NCI-H226 (cell line): ENCODE measurements at regions not wholly inside any gene's neighbourhood (a gene's known extent, or its start where the extent isn't known, plus 50 kb on each side); places are given as distances from the start of the nearest gene placed in this dataset.

Experiments
- DNase-seq: peaks from one replicate; pipeline ENCODE4 v3.0.0-alpha.2; 2015

DNA sequence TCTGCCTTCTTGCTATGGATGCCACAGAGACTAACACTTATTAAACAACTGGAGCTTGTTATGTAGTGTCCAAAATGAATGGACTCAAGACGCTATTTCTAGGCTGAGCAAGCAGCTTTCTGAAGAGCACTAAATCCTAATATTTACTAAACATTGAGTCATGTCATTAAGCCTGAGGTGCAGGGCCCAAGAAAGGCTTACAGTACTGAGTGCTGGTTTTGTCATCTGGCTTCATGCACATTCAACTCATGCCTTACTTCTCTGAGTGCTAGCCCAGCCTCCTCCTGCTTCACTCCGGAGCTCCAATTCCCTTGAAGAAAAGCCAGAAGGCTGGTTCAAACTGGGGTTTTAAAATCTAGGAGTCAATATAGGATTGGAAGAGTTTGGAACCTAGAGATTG lies 363.3 kb upstream of the CDH5 start:
- DNase-seq = no peak

DNA sequence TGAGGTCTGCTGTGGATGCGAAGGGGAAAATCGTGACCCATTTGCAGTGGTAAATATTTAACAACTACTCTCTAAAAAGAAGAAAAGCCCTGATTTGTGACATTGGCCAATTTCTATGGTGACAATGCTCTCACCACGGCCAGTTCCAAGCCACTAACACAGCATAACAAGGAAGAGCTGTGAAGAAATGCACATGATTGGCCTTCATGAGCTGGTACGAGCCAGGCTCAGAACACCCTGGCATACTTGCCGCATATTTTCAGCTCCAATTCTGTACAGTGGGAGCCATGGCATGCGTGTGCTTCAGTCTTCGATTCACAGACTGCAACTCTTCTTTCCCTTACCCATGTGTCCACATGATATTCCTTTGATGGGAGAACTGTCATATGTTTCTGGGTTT lies 363.9 kb upstream of the CDH5 start:
- DNase-seq = no peak

DNA sequence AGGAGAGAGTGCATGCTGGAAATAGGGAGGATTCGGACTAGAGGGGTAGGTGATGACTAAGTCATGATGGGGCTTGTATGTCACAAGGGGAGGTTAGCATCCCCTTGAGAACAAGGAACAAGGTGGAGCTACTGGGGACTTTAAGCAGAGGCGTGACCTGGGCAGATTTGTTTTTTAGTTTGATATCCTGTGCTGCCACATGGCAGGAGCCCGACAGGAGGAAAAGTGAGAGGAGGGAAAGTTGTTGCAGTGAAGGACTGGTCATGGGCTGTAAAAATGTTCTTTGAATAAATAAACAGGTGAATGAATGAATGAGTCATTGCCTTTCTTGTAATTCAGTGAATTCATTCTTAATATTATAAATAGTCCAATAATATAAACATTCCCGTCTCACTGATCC lies 365.1 kb upstream of the CDH5 start:
- DNase-seq = no peak

DNA sequence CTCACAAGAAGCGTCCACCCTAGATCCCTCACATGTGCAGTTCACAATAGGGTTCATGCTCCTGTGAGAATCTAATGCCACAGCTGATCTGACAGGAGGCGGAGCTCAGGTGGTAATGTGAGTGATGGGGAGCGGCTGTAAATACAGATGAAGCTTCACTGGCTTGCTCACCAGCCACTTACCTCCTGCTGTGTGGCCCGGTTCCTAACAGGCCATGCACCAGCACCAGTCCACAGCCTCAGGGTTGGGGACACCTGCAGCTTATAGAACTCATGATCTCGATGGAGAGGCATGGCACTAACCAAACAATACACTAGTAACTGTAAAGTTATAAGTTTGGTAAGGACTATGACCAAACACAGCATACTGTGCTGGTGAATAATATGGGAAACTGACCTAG lies 368.0 kb upstream of the CDH5 start:
- DNase-seq = no peak

DNA sequence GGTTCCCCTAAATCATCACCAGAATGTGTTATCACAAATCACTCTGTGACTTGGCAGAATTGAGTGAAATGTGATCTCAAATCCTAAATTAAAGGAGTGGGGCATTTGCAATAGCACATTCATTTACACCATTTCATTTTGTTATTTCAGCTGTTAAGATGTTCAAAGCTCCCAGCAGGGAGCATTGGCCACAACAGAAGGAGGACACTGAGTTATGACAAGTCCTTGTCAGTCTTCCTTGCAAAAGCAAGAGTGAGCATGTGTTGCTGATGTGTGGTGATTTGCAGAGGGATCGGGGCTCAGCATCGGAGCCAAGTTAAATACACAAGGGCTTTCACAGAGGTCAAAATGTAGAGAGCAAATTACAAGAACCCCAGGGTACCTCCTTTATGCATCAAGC lies 372.2 kb upstream of the CDH5 start:
- no peak for DNase-seq

DNA sequence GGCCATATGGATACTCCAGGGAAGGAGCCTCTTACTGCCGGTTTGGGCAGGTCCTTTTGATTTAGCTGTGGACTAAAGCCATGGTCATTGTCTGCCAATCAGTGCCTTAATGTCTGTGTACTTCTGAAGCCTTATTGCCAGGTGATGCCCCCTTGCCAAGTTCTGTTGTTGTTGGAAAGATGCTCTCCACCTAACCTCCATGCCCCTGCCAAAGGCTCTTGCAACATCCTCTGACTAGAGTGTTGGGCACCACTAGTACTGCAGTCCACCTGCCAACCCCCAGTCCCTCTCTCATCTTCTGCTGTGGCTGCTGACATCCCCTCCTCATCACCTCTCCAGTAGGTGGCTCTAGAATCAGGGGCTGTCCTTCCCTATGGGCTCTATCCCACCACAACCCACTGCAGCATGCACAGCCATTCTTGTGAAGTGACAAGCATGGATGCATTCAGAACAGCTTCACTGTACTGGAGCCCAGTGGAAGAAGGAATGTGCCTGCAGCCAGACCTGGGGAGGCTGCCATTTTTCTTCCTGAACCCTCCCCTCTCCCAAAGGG lies 375.3 kb upstream of the CDH5 start:
- DNase-seq = no peak

DNA sequence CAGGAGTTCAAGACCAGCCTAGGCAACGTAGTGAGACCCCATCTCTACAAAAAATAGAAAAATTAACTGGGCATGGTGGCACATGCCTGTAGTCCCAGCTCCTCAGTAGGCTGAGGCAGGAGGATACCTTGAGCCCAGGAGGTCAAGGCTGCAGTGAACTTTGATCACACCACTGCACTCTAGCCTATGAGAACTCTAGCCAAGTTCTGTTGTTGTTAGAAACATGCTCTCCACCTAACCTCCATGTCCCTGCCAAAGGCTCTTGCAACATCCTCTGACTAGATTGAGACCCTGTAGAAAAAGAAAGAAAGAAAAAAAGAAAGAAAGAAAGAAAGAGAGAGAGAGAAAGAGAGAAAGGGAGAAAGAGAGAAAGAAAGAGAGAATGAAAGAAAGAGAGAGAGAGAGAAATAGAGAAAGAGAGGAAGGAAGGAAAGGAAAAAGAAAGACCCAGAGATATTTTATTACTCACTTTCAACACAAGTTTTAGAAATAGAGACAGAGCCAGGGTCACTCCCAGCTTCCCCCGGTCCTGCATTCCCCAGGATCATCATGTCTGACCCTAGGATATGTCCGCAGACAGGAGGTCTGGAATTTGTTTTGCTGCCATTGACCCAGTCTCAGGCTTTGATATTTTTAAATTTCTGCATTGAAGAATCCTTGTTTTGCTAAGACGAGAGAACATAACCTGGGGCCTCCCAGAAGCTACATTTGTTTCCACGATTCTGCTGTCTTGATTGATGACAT lies 376.5 kb upstream of the CDH5 start:
- no peak for DNase-seq

DNA sequence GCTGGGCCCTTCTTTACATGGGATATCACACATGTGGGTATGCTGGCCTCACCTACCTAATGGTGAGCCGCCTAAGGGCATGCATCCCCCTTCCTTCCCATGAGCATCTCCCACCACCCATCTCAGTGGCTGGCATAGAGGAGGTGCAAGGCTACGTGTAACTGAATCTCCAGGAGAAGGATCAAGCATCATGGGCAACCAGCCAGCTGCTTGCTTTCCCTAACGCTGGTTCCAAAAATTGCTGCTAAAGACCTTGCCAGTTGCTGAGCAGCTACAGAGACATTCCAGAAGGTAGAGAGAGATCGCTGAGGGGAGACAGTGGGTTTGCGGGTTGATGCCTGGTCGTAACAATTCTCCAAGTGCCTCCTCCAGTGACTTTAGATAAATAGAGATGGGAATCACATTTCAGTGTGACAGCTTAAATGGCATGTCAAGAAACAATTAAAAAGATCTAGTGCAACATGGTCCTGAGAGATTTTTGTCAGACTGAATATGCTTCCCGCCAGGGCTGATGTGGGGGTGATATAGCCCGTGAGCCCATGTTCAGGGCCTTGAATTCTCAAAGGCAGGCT lies 378.4 kb upstream of the CDH5 start:
- DNase-seq = no peak

DNA sequence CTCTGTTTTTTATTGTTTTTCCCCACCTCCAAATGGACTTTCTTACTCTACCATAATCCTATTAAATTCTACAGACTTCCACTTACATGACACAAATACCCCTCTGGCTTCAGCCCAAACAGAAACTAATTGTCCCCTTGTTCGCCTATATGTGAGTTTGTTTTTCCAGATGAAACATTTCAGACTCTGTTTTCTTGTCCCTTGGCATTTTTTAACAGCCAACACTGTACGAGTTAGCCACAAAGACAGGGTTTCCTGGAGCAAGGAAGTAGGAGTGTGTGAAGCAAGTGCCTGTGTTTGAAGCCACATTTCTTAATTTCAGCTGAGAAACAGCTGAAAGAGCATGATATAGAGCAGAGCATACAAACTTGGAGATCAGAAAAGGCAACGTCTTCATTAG lies 382.2 kb upstream of the CDH5 start:
- DNase-seq = no peak

DNA sequence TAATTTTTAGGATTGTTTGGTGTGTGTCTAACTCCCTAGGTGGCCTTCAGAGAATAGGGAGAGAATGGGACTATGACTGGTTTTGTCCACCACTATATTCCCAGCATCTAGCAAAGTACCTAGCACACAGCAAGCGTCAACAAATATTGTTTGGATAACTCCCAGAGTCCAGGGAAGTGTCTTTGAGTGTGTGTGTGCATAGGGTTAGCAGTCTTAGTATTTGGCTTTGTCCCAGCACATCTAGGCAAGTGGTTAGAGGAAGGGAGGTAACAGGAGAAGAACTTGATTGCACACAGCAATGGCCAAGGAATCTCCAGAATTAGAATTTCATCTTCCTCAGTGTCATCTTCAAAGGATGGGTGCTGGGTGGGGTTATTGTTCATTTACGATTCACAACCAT lies 385.4 kb upstream of the CDH5 start:
- DNase-seq = no peak

DNA sequence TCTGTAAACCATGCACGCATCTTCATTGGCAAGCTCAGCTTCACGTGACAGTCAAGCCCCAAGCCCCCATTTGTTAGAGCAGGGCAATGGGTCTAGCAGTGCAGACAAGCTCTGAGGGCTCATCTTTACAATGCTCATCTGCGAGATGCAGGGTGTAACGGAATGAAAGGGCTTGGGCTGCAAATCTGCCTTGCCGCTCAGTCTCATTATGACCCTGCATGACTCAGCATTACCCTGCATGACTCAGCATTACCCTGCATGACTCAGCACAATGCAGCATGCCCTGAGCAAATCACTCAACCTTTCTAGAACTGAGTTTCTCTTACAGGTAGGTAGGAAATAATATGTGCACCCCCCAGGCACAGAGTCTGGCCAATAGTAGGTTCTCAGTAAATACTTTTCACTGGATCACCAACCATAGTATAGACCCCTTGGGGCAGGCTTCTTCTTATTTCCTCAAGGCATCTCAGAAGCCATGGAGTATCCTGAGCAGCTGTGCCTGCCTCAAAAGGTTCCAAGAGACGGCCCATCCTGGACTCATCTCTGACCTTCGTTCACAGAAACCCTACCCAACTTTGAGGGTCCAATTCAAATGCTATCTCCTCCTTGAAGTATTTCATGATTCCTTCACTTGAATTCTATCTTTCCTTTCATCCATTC lies 391.3 kb upstream of the CDH5 start:
- peak; percentile 12 for DNase-seq

DNA sequence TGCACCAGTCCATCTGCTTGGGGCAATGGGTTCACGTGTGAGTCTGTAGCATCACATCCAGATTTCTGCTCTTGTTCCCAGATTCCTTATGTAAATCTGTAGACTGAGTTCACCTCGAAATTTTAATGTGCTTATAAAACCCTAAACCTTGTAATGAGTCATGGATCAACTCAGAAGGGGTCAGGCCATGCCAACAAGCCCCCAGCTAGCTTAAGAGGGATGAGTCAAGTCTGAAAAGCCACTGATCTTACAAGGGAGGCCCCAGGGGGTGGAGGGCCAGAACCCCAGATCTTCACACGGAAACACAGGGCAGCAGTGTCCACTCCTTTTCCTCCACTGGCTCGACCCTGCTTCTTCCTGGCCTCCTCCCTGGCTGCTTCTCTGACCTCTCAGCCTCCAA lies 399.1 kb upstream of the CDH5 start:
- no peak for DNase-seq

DNA sequence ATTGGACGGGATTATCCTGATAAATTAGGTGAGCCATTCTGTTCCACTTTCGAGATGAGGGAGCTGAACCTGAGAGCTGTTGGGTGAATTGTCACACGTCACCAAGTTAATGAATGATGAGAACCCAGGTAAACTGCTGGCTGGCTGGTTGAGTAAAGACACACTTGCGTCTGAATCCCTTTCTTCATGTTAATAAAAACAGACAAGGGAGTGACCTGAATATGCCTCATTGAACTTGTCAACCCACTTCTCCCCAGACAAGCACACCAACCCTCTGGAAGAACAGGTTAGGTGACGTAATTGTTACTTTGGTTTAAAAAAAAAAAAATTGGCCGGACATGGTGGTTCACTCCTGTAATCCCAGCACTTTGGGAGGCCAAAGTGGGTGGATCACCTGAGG lies 400.9 kb upstream of the CDH5 start:
- no peak for DNase-seq

DNA sequence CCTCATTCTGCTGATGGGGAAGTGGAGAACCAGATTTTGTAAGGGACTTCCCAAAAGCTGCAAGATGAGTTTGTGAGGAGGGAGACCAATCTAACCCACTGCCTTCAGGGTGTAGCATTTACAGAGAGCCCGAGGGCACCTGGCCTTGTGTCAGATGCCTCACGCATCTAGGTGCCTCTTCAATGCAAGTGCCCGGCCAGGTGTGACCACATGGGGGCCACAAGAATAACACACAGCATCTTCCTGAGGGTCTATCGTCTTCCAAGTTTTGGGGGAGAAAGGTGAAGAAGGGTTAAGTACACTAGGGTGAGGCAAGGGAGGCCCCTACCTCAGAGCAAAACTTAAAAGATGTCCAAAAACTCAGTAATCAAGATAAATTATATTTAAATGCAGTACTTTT lies 401.7 kb upstream of the CDH5 start:
- no peak for DNase-seq

DNA sequence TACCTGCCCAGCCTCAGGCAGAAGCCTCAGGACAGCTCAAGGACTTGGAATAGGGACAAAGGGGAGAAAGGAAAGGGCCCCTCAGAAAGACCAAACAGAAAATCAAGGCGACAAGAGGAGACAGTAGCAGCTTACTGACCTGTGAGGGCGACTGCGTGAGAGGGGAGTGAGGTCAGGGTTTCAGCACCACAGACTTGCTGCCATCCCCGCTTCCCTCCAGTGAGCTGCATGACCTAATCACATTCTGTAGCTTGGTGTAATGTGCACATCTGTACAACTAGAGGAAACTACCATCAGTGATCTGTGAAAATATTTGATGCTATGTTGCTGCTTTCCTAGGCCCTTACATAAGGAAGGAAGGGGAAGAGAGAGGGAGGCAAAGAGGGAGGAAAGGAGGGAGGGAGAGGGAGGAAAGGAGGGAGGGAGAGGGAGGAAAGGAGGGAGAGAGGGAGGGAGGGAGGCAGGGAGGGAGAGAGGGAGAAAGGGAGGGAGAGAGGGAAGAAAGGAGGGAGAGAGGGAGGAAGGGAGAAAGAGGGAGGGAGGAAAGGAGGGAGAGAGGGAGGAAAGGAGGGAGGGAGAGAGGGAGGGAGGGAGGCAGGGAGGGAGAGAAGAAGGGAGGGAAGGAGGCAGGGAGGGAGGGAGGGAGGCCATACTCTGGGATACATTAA lies 404.9 kb upstream of the CDH5 start:
- DNase-seq = peak; percentile 6

DNA sequence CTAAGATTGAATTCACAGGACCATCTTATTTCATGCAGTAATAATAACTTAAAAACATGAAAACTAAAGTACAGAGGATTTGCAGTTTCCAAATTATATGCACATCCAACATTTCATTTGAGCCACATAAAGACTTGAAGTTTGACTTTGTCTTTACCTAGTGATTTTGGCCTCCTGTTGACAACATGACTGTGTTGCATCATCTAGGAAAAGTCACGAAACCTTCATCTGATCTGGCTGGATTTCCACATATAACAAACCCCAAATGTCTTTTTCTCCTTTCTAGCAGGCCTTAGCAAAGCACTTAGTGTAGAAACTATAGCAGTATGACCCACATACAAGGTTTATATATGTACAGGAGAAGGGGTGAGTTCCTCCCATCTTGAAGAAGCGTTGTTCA lies 406.5 kb upstream of the CDH5 start:
- DNase-seq = no peak

DNA sequence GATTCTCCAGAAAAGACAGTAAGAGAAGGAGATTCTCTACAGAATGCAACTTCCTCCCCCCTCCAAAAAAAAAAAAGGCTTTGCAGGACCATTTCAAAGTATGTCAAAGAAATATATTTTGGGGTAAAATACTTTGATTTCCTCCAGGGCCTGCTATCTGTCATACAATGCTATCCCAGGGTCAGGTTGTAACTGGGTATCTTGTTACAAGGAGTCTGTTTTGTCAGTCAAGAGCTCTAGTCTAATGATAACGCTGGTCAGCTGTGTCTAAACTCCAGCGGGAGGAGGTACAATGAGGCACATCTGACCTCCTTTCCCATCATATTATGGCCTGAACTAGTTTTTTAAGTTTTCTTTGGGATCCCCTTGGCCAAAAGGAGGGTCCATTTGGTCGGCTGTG lies 408.4 kb upstream of the CDH5 start:
- DNase-seq = no peak

DNA sequence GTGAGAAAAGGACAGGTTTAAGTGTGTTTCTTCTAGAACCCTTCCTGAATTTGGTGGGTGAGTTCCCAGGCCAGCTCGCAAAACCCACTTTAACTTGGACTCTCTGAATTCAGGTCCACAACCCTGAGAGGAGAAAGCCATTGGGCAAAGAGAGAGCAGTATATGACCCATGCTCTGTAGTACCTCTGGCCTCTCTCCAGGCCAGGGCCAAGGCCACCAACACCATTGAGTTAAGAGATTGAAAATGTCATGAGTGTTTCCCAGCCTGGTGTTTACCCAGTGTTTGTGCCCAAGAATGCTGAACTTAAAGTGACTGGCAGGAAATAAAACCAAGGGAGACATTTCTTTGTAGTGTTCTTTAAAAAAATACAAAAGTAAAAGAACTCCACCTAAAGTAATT lies 410.4 kb upstream of the CDH5 start:
- DNase-seq = no peak

DNA sequence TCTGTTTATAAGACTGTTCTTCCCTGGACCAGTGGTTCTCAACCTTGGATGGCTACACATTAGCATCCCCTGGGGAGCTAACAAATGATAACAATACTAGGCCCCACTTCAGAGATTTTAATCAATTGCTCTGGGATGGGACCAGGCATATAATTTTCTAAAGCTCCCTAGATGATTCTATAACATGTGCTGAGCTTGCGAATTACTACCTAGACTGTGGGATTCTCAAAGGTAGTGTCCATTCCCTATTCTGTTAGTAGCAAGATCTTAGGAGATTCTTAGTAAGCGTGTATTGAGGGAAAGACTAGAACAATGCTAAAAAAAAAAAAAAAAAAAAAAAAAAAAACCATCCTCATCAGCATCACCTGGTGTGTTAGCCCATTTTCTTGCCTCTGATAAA lies 412.0 kb upstream of the CDH5 start:
- DNase-seq = no peak

DNA sequence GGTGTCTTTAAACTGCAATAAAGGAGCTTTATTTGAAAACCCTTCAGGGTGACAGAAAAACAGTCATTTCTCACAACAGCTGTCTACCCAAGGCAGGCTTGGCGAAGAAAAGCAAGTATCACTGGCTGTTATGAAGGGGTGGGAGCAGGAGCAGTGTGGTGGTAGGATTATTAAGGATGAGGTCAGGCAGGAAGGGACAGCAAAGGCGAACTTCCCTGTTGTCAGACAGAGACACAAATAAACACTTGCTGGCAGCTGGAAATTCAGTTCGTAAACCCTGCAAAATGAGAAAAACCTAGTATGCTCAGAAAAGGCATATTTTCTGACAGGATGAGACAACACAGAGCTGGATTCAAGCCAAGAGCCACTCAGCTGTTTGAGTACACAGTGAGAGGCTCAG lies 416.3 kb upstream of the CDH5 start:
- no peak for DNase-seq

DNA sequence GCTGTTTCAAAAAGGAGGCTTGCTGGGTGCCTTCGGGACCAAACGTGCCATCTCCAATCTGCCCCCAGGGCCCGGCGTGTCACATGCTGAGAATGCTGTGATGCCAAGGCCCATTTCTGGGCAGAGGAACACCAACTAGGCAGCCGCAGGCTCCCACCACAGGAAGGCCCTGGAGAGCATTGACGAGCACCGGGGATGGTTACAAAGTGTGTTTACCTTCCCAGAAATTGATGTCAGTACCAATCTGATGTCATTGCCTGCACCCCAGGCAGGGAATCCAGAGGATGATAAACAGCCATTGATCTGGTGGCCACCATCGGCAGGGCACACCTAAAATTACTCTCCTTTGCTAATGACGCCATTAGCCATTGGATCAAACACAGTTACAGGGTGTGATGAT lies 418.1 kb upstream of the CDH5 start:
- DNase-seq = no peak

DNA sequence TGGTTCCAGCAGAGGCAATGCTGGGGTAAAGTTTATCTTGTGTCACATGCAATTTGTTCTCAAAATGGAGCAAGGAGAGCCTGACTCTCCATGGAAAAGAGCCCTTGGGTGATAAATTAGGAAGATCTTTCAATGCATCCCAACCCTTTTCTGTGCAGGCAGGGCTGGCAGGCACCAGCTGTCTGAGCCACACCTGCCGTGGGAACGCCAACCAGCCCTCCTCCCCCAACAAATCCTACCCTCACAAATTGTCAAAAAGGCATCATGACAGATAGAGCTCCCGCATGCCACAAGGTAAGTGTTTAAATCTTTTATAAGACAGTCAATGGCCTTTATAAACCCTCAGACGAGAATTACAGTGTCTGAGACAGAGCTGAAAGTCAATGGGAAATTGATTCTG lies 418.5 kb upstream of the CDH5 start:
- DNase-seq = no peak

DNA sequence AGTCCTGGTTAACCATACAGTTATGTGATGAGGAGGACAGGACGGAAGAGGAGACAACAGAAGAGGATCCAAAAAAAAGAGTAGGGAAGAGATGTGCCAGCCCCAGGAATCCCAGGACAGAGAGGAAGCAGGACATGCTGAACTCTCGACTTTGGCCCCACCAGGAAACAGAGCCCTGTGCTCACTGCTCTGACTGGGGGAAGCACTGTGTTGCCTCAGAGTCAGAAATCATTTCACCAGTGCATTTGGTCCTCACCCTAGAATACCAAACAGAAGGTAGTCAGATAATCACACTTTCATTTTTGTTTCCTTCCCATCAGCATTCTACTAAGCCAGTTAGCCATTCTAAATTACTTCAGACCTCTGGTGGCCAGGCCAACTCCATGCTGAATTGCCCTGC lies 421.0 kb upstream of the CDH5 start:
- no peak for DNase-seq

DNA sequence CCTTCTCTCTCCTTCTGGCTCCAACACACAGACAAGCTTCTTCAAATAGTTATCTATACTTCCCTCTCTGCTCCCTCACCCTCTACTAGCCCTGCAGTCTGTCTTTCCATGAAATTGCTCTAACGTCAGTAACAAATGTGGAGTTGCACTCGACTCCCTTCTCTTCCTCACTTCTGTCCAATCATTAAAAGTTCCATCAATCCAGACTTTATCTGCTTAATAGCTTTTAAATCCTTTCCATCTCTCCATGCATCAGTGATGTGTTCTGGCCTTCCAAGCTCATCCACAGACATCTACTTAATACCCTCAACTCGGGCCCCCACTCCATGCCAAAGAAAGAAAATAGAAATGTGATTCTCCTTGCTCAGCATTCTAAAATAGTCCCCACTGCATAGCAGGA lies 422.1 kb upstream of the CDH5 start:
- no peak for DNase-seq
